Neural cell (in vitro differentiated cells): ENCODE measurements at regions not wholly inside any gene's neighbourhood (a gene's known extent, or its start where the extent isn't known, plus 50 kb on each side); places are given as distances from the start of the nearest gene placed in this dataset.

Experiments
- H2AFZ ChIP-seq: fragments of 200-600, 300-800 bp; sonication (generic), shearing (Covaris generic); 2 replicates; pipeline ENCODE4 v1.6.0; 2014; ENCODE audit warnings: low read depth, mild to moderate bottlenecking, antibody characterized with exemption, low read length, moderate library complexity
- H3F3A ChIP-seq: fragments of 200-600 bp; shearing (Covaris generic); 2 replicates; pipeline ENCODE4 v1.6.1; 2016; ENCODE audit warnings: mild to moderate bottlenecking, moderate library complexity, mixed read lengths, antibody characterized with exemption, low read length; ENCODE audit not compliant: insufficient read depth, poor library complexity, severe bottlenecking
- H3K27ac ChIP-seq: fragments of 200-600, 300-800 bp; sonication (generic), shearing (Covaris generic); 2 replicates; pipeline ENCODE4 v1.5.1; 2014; ENCODE audit warnings: mild to moderate bottlenecking, low read length, moderate library complexity
- H3K27me3 ChIP-seq: fragments of 300-800, 200-600 bp; sonication (generic), shearing (Covaris generic); 2 replicates; pipeline ENCODE4 v1.6.0; 2014; ENCODE audit warnings: mild to moderate bottlenecking, low read depth, low read length, moderate library complexity; ENCODE audit not compliant: insufficient read depth
- H3K36me3 ChIP-seq: fragments of 300-800, 200-600 bp; sonication (generic), shearing (Covaris generic); 2 replicates; pipeline ENCODE4 v1.5.1; 2014; ENCODE audit warnings: mild to moderate bottlenecking, antibody characterized with exemption, low read length, moderate library complexity; ENCODE audit not compliant: insufficient read depth
- H3K4me2 ChIP-seq: fragments of 300-800, 200-600 bp; sonication (generic), shearing (Covaris generic); 2 replicates; pipeline ENCODE4 v1.6.0; 2014; ENCODE audit warnings: mild to moderate bottlenecking, low read length
- H3K4me3 ChIP-seq: fragments of 300-800, 200-600 bp; sonication (generic), shearing (Covaris generic); 2 replicates; pipeline ENCODE4 v1.5.1; 2014; ENCODE audit warnings: mild to moderate bottlenecking, low read length, moderate library complexity
- H3K79me2 ChIP-seq: fragments of 200-600 bp; shearing (Covaris generic); replicated peaks from 2 replicates; pipeline ENCODE4 v1.6.0; 2014; ENCODE audit warnings: mild to moderate bottlenecking, low read length, moderate library complexity; ENCODE audit not compliant: insufficient read depth
- H3K9ac ChIP-seq: fragments of 300-800, 200-600 bp; sonication (generic), shearing (Covaris generic); 2 replicates; pipeline ENCODE4 v1.6.1; 2016; ENCODE audit warnings: mild to moderate bottlenecking, low read length, mixed read lengths
- H3K9me2 ChIP-seq: fragments of 200-600 bp; shearing (Covaris generic); 2 replicates; pipeline ENCODE4 v1.6.1; 2016; ENCODE audit warnings: mild to moderate bottlenecking, low read length, mixed read lengths; ENCODE audit not compliant: insufficient read depth
- H3K9me3 ChIP-seq: fragments of 200-600, 300-800 bp; sonication (generic), shearing (Covaris generic); 2 replicates; pipeline ENCODE4 v1.6.1; 2016; ENCODE audit warnings: mild to moderate bottlenecking, mixed run types, low read length, moderate library complexity, mixed read lengths
- H4K20me1 ChIP-seq: fragments of 200-600 bp; shearing (Covaris generic); 2 replicates; pipeline ENCODE4 v1.6.1; 2016; ENCODE audit warnings: mild to moderate bottlenecking, mixed run types; ENCODE audit not compliant: insufficient read depth
- EP300 ChIP-seq: fragments of 450-650 bp; conservative IDR thresholded peaks from 2 replicates; pipeline ENCODE4 v1.6.1; 2014; ENCODE audit warnings: antibody characterized with exemption, mild to moderate bottlenecking, moderate library complexity; ENCODE audit not compliant: poor library complexity, severe bottlenecking
- EZH2 ChIP-seq: fragments of 200-600, 300-800 bp; shearing (Covaris generic), sonication (generic); IDR thresholded peaks from 2 replicates; pipeline ENCODE4 v1.6.1; 2014; ENCODE audit warnings: antibody characterized with exemption, low read length, borderline replicate concordance, mild to moderate bottlenecking; ENCODE audit not compliant: insufficient read depth, poor library complexity, severe bottlenecking
- MXI1 ChIP-seq: fragments of 450-650 bp; conservative IDR thresholded peaks from 2 replicates; pipeline ENCODE4 v1.6.1; 2014; ENCODE audit warnings: antibody characterized with exemption, mild to moderate bottlenecking; ENCODE audit not compliant: poor library complexity, severe bottlenecking
- POLR2AphosphoS5 ChIP-seq: IDR thresholded peaks from 2 replicates; pipeline ENCODE4 v1.6.1; 2012
- RAD21 ChIP-seq: fragments of 450-650 bp; conservative IDR thresholded peaks from 2 replicates; pipeline ENCODE4 v1.6.1; 2014; ENCODE audit warnings: antibody characterized with exemption, mild to moderate bottlenecking, moderate library complexity
- SMC3 ChIP-seq: fragments of 450-650 bp; conservative IDR thresholded peaks from 2 replicates; pipeline ENCODE4 v1.6.1; 2014; ENCODE audit warnings: antibody characterized with exemption, mild to moderate bottlenecking, moderate library complexity; ENCODE audit not compliant: poor library complexity
- TAF1 ChIP-seq: IDR thresholded peaks from 2 replicates; pipeline ENCODE4 v1.6.1; 2012; ENCODE audit warnings: low read depth
- TF ChIP-seq, protein P1 (sequence below): IDR thresholded peaks from 2 replicates; pipeline ENCODE4 v1.6.1; 2012; ENCODE audit warnings: borderline replicate concordance
- TF ChIP-seq, protein P2 (sequence below): fragments of 450-650 bp; IDR thresholded peaks from 2 replicates; pipeline ENCODE4 v1.5.1; 2014; ENCODE audit warnings: antibody characterized with exemption, mild to moderate bottlenecking, moderate library complexity; ENCODE audit not compliant: poor library complexity, severe bottlenecking

DNA sequence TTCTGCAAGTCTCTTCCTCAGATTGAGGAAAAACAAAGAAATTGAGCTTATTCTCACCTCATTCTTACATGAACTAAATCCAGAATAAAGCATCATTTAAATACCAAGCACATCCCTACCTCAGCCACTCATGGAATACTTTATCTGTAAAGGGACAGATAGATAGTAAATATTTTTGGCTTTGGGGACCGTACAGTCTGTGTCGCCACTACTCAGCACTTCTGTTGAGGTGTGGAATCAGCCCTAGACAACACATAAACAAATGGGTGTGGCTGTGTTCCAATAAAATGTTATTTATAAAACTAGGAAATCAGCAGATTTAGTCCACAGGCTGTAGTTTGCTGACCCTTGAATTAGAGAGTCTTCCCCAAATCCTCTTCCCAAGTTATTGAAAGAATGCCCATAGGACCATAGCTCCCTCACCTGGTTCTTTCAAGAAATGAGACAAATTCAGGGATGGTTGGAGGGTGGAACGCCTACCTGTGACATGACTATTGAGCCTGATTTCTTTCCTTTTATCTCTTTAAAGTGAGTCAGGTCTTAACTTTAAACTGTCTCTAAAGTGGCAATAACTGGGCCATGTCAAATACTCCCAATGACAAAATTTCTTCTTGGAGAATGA lies 878.5 kb downstream of the USP25 start:
- TF ChIP-seq SMC3: no peak
- no peak for TF ChIP-seq TAF1
- no peak for TF ChIP-seq EZH2
- TF ChIP-seq, protein P1, sequence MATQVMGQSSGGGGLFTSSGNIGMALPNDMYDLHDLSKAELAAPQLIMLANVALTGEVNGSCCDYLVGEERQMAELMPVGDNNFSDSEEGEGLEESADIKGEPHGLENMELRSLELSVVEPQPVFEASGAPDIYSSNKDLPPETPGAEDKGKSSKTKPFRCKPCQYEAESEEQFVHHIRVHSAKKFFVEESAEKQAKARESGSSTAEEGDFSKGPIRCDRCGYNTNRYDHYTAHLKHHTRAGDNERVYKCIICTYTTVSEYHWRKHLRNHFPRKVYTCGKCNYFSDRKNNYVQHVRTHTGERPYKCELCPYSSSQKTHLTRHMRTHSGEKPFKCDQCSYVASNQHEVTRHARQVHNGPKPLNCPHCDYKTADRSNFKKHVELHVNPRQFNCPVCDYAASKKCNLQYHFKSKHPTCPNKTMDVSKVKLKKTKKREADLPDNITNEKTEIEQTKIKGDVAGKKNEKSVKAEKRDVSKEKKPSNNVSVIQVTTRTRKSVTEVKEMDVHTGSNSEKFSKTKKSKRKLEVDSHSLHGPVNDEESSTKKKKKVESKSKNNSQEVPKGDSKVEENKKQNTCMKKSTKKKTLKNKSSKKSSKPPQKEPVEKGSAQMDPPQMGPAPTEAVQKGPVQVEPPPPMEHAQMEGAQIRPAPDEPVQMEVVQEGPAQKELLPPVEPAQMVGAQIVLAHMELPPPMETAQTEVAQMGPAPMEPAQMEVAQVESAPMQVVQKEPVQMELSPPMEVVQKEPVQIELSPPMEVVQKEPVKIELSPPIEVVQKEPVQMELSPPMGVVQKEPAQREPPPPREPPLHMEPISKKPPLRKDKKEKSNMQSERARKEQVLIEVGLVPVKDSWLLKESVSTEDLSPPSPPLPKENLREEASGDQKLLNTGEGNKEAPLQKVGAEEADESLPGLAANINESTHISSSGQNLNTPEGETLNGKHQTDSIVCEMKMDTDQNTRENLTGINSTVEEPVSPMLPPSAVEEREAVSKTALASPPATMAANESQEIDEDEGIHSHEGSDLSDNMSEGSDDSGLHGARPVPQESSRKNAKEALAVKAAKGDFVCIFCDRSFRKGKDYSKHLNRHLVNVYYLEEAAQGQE: no peak
- TF ChIP-seq MXI1: no peak
- no peak for TF ChIP-seq RAD21
- no peak for TF ChIP-seq POLR2AphosphoS5
- TF ChIP-seq EP300: no peak
- TF ChIP-seq, protein P2, sequence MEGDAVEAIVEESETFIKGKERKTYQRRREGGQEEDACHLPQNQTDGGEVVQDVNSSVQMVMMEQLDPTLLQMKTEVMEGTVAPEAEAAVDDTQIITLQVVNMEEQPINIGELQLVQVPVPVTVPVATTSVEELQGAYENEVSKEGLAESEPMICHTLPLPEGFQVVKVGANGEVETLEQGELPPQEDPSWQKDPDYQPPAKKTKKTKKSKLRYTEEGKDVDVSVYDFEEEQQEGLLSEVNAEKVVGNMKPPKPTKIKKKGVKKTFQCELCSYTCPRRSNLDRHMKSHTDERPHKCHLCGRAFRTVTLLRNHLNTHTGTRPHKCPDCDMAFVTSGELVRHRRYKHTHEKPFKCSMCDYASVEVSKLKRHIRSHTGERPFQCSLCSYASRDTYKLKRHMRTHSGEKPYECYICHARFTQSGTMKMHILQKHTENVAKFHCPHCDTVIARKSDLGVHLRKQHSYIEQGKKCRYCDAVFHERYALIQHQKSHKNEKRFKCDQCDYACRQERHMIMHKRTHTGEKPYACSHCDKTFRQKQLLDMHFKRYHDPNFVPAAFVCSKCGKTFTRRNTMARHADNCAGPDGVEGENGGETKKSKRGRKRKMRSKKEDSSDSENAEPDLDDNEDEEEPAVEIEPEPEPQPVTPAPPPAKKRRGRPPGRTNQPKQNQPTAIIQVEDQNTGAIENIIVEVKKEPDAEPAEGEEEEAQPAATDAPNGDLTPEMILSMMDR: no peak
- Histone ChIP-seq H2AFZ (no peak overlapping the region), H3K4me2 (no peak overlapping the region), H3K9me3 (no peaks in the 10 kb centered on the region), H3K79me2 (no peaks in the 10 kb centered on the region), H3K27ac (no peak overlapping the region), H4K20me1 (no peaks in the 10 kb centered on the region), H3K9me2 (no peaks in the 10 kb centered on the region), H3F3A (no peaks in the 10 kb centered on the region), H3K36me3 (no peaks in the 10 kb centered on the region), H3K4me3 (no peak overlapping the region), H3K27me3 (no peaks in the 10 kb centered on the region), H3K9ac (no peak overlapping the region)

DNA sequence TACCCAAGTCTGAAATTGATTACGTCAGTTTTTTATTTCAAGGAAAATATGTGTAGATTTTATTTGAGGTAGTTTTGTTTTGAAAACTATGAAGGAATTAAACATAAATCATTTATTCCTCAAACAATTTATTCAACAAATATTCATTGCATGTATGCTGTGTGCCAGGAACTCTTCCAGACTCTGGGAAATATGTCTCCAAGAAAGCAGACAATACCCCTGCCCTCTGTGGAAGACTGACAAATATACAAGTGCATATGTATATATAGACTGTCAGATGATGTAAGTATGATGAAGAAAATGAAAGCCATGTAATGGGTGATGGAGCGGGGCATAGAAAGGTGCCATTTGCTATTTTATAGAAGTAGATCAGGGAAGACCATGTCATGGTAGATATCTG lies 889.5 kb downstream of the USP25 start:
- H3K27ac ChIP-seq: no peak overlapping the region
- no peak overlapping the region for H3K4me2 ChIP-seq
- TF ChIP-seq POLR2AphosphoS5 (no peak), SMC3 (no peak), MXI1 (no peak), RAD21 (no peak), EZH2 (no peak), EP300 (no peak), TAF1 (no peak)
- TF ChIP-seq, protein P1: no peak
- TF ChIP-seq, protein P2: no peak
- H3K4me3 ChIP-seq: no peak overlapping the region
- H3K79me2 ChIP-seq: no peaks in the 10 kb centered on the region
- H3F3A ChIP-seq: no peaks in the 10 kb centered on the region
- no peaks in the 10 kb centered on the region for H3K9me3 ChIP-seq
- H2AFZ ChIP-seq: no peak overlapping the region
- H3K36me3 ChIP-seq: no peaks in the 10 kb centered on the region
- no peaks in the 10 kb centered on the region for H3K27me3 ChIP-seq
- no peak overlapping the region for H3K9ac ChIP-seq
- H4K20me1 ChIP-seq: no peaks in the 10 kb centered on the region
- H3K9me2 ChIP-seq: no peaks in the 10 kb centered on the region
